Epithelial cell of proximal tubule (primary cell): ENCODE measurements at regions not wholly inside any gene's neighbourhood (a gene's known extent, or its start where the extent isn't known, plus 50 kb on each side); places are given as distances from the start of the nearest gene placed in this dataset.

ENCODE experiments used
- DNase-seq: peaks from one replicate; pipeline ENCODE4 v3.0.0-alpha.2; 2011; ENCODE audit warnings: low read depth
- H3K4me3 ChIP-seq: 2 replicates; pipeline ENCODE4 v1.5.1; 2011; ENCODE audit warnings: low read depth, mild to moderate bottlenecking, low read length
- CTCF ChIP-seq: conservative IDR thresholded peaks from 2 replicates; pipeline ENCODE4 v1.5.1; 2012; ENCODE audit warnings: low read depth, mild to moderate bottlenecking, low read length

- no peak for TF ChIP-seq CTCF
- H3K4me3 ChIP-seq: no peak overlapping the region
- no peak for DNase-seq
Measured at GRCh38 chr1:168806952-168807351, 77.9 kb upstream of the DPT start.

- TF ChIP-seq CTCF: no peak
- no peak overlapping the region for H3K4me3 ChIP-seq
- DNase-seq: no peak
Measured at GRCh38 chr1:168811176-168811575, 82.2 kb upstream of the DPT start.

- no peak overlapping the region for H3K4me3 ChIP-seq
- DNase-seq: no peak
- TF ChIP-seq CTCF: no peak
Measured at GRCh38 chr1:168819668-168820067, 90.7 kb upstream of the DPT start.

GRCh38 chr1:168821434-168821833 lies 92.4 kb upstream of the DPT start:
- H3K4me3 ChIP-seq: no peak overlapping the region
- DNase-seq: no peak
- TF ChIP-seq CTCF: no peak

- DNase-seq: no peak
- TF ChIP-seq CTCF: no peak
- no peak overlapping the region for H3K4me3 ChIP-seq
Measured at GRCh38 chr1:168822911-168823310, 93.9 kb upstream of the DPT start.

- TF ChIP-seq CTCF: no peak
- DNase-seq: no peak
- H3K4me3 ChIP-seq: no peak overlapping the region
Measured at GRCh38 chr1:168823988-168824387, 95.0 kb upstream of the DPT start.

- DNase-seq: no peak
- TF ChIP-seq CTCF: no peak
Measured at GRCh38 chr1:168824418-168825065, 95.5 kb upstream of the DPT start.

More at GRCh38 chr1:168824418-168825065, 95.5 kb upstream of the DPT start:
- H3K4me3 ChIP-seq: no peak overlapping the region
